IMR-90 (cell line): ENCODE measurements at regions not wholly inside any gene's neighbourhood (a gene's known extent, or its start where the extent isn't known, plus 50 kb on each side); places are given as distances from the start of the nearest gene placed in this dataset.

Experiments used
- ATAC-seq: fragments of 200-7000 bp; cut with Tn5 transposase; 2 replicates; pipeline ENCODE4 v1.9.1; 2020; ENCODE audit warnings: low read depth, mild to moderate bottlenecking, moderate library complexity
- BruUV-seq: library from RNA; stranded (reverse); fragments of 400-500 nt; replicated peaks from 2 replicates; lab custom pipeline; 2021; lab: Mats Ljungman, UMichigan
- CTCF ChIA-PET: fragments of 300-600 bp; formaldehyde crosslinking; extraction: SDS; loops from one replicate; lab custom pipeline; 2021; ENCODE audit warnings: antibody characterized with exemption; lab: Yijun Ruan, JAX
- POLR2A ChIA-PET: fragments of 300-600 bp; sonication (Branson Sonifier 250); formaldehyde crosslinking; loops from one replicate; lab custom pipeline; 2022; ENCODE audit warnings: antibody characterized with exemption; ENCODE audit not compliant: unreplicated experiment; lab: Charles Lee
- DNase-seq: peaks from one replicate; pipeline ENCODE4 v3.0.0; 2013
- H2AFZ ChIP-seq: replicated peaks from 2 replicates; pipeline ENCODE3; 2013; ENCODE audit warnings: low read length, mild to moderate bottlenecking; ENCODE audit not compliant: poor library complexity
- H2AK5ac ChIP-seq: 2 replicates; pipeline ENCODE4 v1.6.1; 2013; ENCODE audit warnings: low read depth, low read length, inconsistent platforms
- H2AK9ac ChIP-seq: replicated peaks from 2 replicates; pipeline ENCODE3; 2013; ENCODE audit warnings: mild to moderate bottlenecking, low read depth, low read length, moderate library complexity; ENCODE audit not compliant: poor library complexity
- H2BK120ac ChIP-seq: 2 replicates; pipeline ENCODE4 v1.6.1; 2013; ENCODE audit warnings: low read depth, low read length, inconsistent platforms
- H2BK15ac ChIP-seq: 3 replicates; pipeline ENCODE4 v1.6.1; 2013; ENCODE audit warnings: low read depth, low read length, inconsistent platforms
- H2BK20ac ChIP-seq: 2 replicates; pipeline ENCODE4 v1.6.1; 2013; ENCODE audit warnings: low read depth, mild to moderate bottlenecking, inconsistent platforms, low read length, moderate library complexity
- H2BK5ac ChIP-seq: 2 replicates; pipeline ENCODE4 v1.6.1; 2013; ENCODE audit warnings: mild to moderate bottlenecking, low read depth, low read length, inconsistent platforms; ENCODE audit not compliant: poor library complexity, severe bottlenecking
- H3K14ac ChIP-seq: replicated peaks from 2 replicates; pipeline ENCODE4 v1.6.1; 2013; ENCODE audit warnings: low read depth, low read length, inconsistent platforms
- H3K18ac ChIP-seq: 2 replicates; pipeline ENCODE4 v1.6.1; 2013; ENCODE audit warnings: low read depth, low read length, control low read depth
- H3K23ac ChIP-seq: 2 replicates; pipeline ENCODE4 v1.6.1; 2013; ENCODE audit warnings: low read depth, low read length, inconsistent platforms
- H3K27ac ChIP-seq: 2 replicates; pipeline ENCODE4 v1.5.1; 2013; ENCODE audit warnings: mild to moderate bottlenecking, control low read depth, low read length; ENCODE audit not compliant: insufficient read depth
- H3K27me3 ChIP-seq: 2 replicates; pipeline ENCODE4 v1.6.1; 2013; ENCODE audit warnings: low read length; ENCODE audit not compliant: control insufficient read depth, insufficient read depth
- H3K36me3 ChIP-seq: 2 replicates; pipeline ENCODE4 v1.6.1; 2013; ENCODE audit warnings: low read length, mixed read lengths; ENCODE audit not compliant: control insufficient read depth, insufficient read depth
- H3K4ac ChIP-seq: 2 replicates; pipeline ENCODE4 v1.6.1; 2013; ENCODE audit warnings: low read depth, low read length, inconsistent platforms
- H3K4me1 ChIP-seq: 2 replicates; pipeline ENCODE4 v1.6.1; 2013; ENCODE audit warnings: low read length, mixed read lengths; ENCODE audit not compliant: control insufficient read depth, insufficient read depth
- H3K4me2 ChIP-seq: 2 replicates; pipeline ENCODE4 v1.6.1; 2013; ENCODE audit warnings: low read depth, mild to moderate bottlenecking, control low read depth, low read length, moderate library complexity
- H3K4me3 ChIP-seq: 2 replicates; pipeline ENCODE4 v1.5.1; 2013; ENCODE audit warnings: low read depth, mild to moderate bottlenecking, control low read depth, low read length, moderate library complexity; ENCODE audit not compliant: insufficient read depth
- H3K56ac ChIP-seq: 2 replicates; pipeline ENCODE4 v1.6.1; 2013; ENCODE audit warnings: low read length, inconsistent platforms; ENCODE audit not compliant: insufficient read depth; ENCODE audit errors: extremely low read depth
- H3K79me1 ChIP-seq, 2 experiments: 2 replicates each; pipeline ENCODE4 v1.6.1; 2013; ENCODE audit warnings: low read length in 2 of 2, inconsistent platforms in 1 of 2, low read depth in 1 of 2
- H3K9ac ChIP-seq: 2 replicates; pipeline ENCODE4 v1.6.1; 2013; ENCODE audit warnings: low read depth, low read length, control low read depth
- H3K9me1 ChIP-seq: 2 replicates; pipeline ENCODE4 v1.6.1; 2013; ENCODE audit warnings: low read length, inconsistent platforms; ENCODE audit not compliant: insufficient read depth
- H3K9me3 ChIP-seq: 2 replicates; pipeline ENCODE4 v1.6.1; 2013; ENCODE audit warnings: low read length; ENCODE audit not compliant: control insufficient read depth, insufficient read depth
- H4K20me1 ChIP-seq: 2 replicates; pipeline ENCODE4 v1.6.1; 2013; ENCODE audit warnings: low read length, inconsistent platforms; ENCODE audit not compliant: insufficient read depth
- H4K5ac ChIP-seq: 2 replicates; pipeline ENCODE4 v1.6.1; 2013; ENCODE audit warnings: mild to moderate bottlenecking, low read depth, low read length, control low read depth
- H4K8ac ChIP-seq, 2 experiments: 2 replicates each; pipeline ENCODE4 v1.6.1; 2013; ENCODE audit warnings: low read depth in 2 of 2, low read length in 2 of 2, control low read depth in 1 of 2, inconsistent platforms in 1 of 2
- H4K91ac ChIP-seq: 2 replicates; pipeline ENCODE4 v1.6.1; 2013; ENCODE audit warnings: low read depth, low read length, inconsistent platforms; ENCODE audit not compliant: insufficient read depth
- BHLHE40 ChIP-seq: fragments of 150-350 bp; IDR thresholded peaks from 2 replicates; pipeline ENCODE4 v1.6.1; 2016; ENCODE audit warnings: mild to moderate bottlenecking, low read depth, low read length
- CEBPB ChIP-seq: IDR thresholded peaks from 2 replicates; pipeline ENCODE4 v1.6.1; 2012; ENCODE audit warnings: low read depth, low read length, improper control_type of control experiment
- RCOR1 ChIP-seq: IDR thresholded peaks from 2 replicates; pipeline ENCODE4 v1.6.1; 2012; ENCODE audit warnings: mild to moderate bottlenecking, low read length, improper control_type of control experiment; ENCODE audit not compliant: insufficient replicate concordance
- WGBS, 2 experiments: methylation state at CpG; one replicate each; pipeline versions ENCODE4 v1.1.5 to v1.1.7; 2013; ENCODE audit warnings: missing lambda C conversion rate in 2 of 2; ENCODE audit not compliant: insufficient read length in 1 of 2; ENCODE audit errors: extremely low coverage in 2 of 2; 5-methylcytosine and 5-hydroxymethylcytosine counted together
- dilution Hi-C: fragments of 300-500 bp; cut with HindIII; formaldehyde crosslinking; loops from one replicate; pipeline ENCODE4 v1.14.3; 2018; ENCODE audit warnings: low sequenced_read_pairs; ENCODE audit not compliant: unreplicated experiment
- in situ Hi-C: fragments of 300-500 bp; cut with MboI; formaldehyde crosslinking; loops from 3 replicates; pipeline ENCODE4 v1.14.3; 2019; ENCODE audit warnings: low sequenced_read_pairs, inconsistent platforms, mixed read lengths
- intact Hi-C: fragments of 100-400 bp; cut with micrococcal nuclease; formaldehyde crosslinking; loops from 2 replicates; pipeline ENCODE4 v1.10.0; 2022

GRCh38 chr5:158178535-158178934 is 319.6 kb upstream of the CLINT1 start:
- Histone ChIP-seq H2AK5ac (no peak overlapping the region), H2AFZ (no peak overlapping the region), H3K36me3 (no peaks in the 10 kb centered on the region), H3K4ac (no peak overlapping the region), H2AK9ac (no peak overlapping the region), H3K14ac (no peak overlapping the region), H2BK5ac (no peak overlapping the region), H2BK20ac (no peak overlapping the region), H2BK120ac (no peak overlapping the region), H3K4me2 (no peak overlapping the region), H3K18ac (no peak overlapping the region), H3K4me1 (no peaks in the 10 kb centered on the region), H3K9me1 (no peaks in the 10 kb centered on the region), H3K27ac (no peak overlapping the region), H3K4me3 (no peak overlapping the region), H4K5ac (no peak overlapping the region), H4K8ac (no peak overlapping the region), H3K56ac (no peak overlapping the region), H2BK15ac (no peak overlapping the region), H3K9ac (no peak overlapping the region), H4K20me1 (no peaks in the 10 kb centered on the region), H4K91ac (no peak overlapping the region), H3K79me1 (no peaks in the 10 kb centered on the region), H3K27me3 (no peaks in the 10 kb centered on the region; the same call in none of the 2 replicates), H3K9me3 (no peaks in the 10 kb centered on the region), H3K23ac (no peak overlapping the region)
- intact Hi-C loops = loop anchor here (10.0 kb wide), 1 partner anchor 364 kb away; no protein-coding TSS in a partner anchor
- TF ChIP-seq RCOR1 (no peak), BHLHE40 (no peak), CEBPB (no peak)
- DNase-seq = no peak
- in situ Hi-C loops = no loop called here
- WGBS, 2 experiments = 45% methylated on average over 4 of the region's 6 CpGs; no CpG with 5 or more reads in 1 of the 2 experiments
- ChIA-PET POLR2A (no interaction called here), CTCF (interaction anchor here (0.9 kb wide), 1 partner anchor 518 kb away, joined by 3 read pairs; no protein-coding TSS in a partner anchor)
- dilution Hi-C loops = no loop called here
- no peak for ATAC-seq
- BruUV-seq = no TSS peak
